DOHH2 (cell line): ENCODE measurements at regions not wholly inside any gene's neighbourhood (a gene's known extent, or its start where the extent isn't known, plus 50 kb on each side); places are given as distances from the start of the nearest gene placed in this dataset.
A peak's percentile ranks its signal among the peaks of the same experiment; 100 is the strongest.
"Not testable (repeated sequence)": the region's sequence is repeated elsewhere in the genome, so short reads cannot be mapped to it uniquely, and the experiment has no call there.

ENCODE experiments used
- H3F3A ChIP-seq: fragments of 200-600 bp; sonication (generic), shearing (Covaris generic); 2 replicates; pipeline ENCODE4 v1.6.0; 2016; ENCODE audit warnings: antibody characterized with exemption, mild to moderate bottlenecking; ENCODE audit not compliant: control insufficient read depth, insufficient read depth
- H3K27ac ChIP-seq: fragments of 200-600 bp; sonication (generic); 2 replicates; pipeline ENCODE4 v1.5.1; 2014; ENCODE audit warnings: low read depth, mild to moderate bottlenecking, low read length, moderate library complexity
- H3K27me3 ChIP-seq: fragments of 200-600 bp; sonication (generic); 2 replicates; pipeline ENCODE4 v1.6.1; 2014; ENCODE audit warnings: mild to moderate bottlenecking, low read length, mixed read lengths; ENCODE audit not compliant: control insufficient read depth
- H3K36me3 ChIP-seq: fragments of 200-600 bp; sonication (generic); 2 replicates; pipeline ENCODE4 v1.6.1; 2014; ENCODE audit warnings: mild to moderate bottlenecking, low read length, moderate library complexity, mixed read lengths; ENCODE audit not compliant: control insufficient read depth
- H3K4me1 ChIP-seq: fragments of 200-600 bp; sonication (generic); 2 replicates; pipeline ENCODE4 v1.6.1; 2014; ENCODE audit warnings: mild to moderate bottlenecking, low read length, mixed read lengths; ENCODE audit not compliant: control insufficient read depth
- H3K4me2 ChIP-seq: fragments of 200-600 bp; sonication (generic); 2 replicates; pipeline ENCODE4 v1.6.0; 2014; ENCODE audit warnings: mild to moderate bottlenecking, low read length, moderate library complexity
- H3K4me3 ChIP-seq: fragments of 200-600 bp; sonication (generic); 2 replicates; pipeline ENCODE4 v1.5.1; 2014; ENCODE audit warnings: mild to moderate bottlenecking, low read length, mixed read lengths
- H3K79me2 ChIP-seq: fragments of 200-600 bp; sonication (generic); 2 replicates; pipeline ENCODE4 v1.6.1; 2014; ENCODE audit warnings: mild to moderate bottlenecking, low read length, mixed read lengths; ENCODE audit not compliant: control insufficient read depth
- H3K9me2 ChIP-seq: fragments of 200-600 bp; sonication (generic); replicated peaks from 2 replicates; pipeline ENCODE4 v1.6.1; 2014; ENCODE audit warnings: mild to moderate bottlenecking, low read length, mixed read lengths; ENCODE audit not compliant: control insufficient read depth
- H3K9me3 ChIP-seq: fragments of 200-600 bp; sonication (generic); 2 replicates; pipeline ENCODE4 v1.6.1; 2014; ENCODE audit warnings: antibody characterized with exemption, low read length, mixed read lengths; ENCODE audit not compliant: control insufficient read depth, insufficient read depth
- H4K20me1 ChIP-seq: fragments of 200-600 bp; sonication (generic); 2 replicates; pipeline ENCODE4 v1.6.0; 2014; ENCODE audit warnings: low read depth, mild to moderate bottlenecking, antibody characterized with exemption, low read length, moderate library complexity; ENCODE audit not compliant: control insufficient read depth, insufficient read depth
- CTCF ChIP-seq: fragments of 200-600 bp; sonication (generic); IDR thresholded peaks from one replicate; pipeline ENCODE4 v1.5.1; 2014; ENCODE audit warnings: antibody characterized with exemption, mild to moderate bottlenecking, low read depth, low read length; ENCODE audit not compliant: poor library complexity, severe bottlenecking
- EZH2phosphoT487 ChIP-seq: fragments of 200-600 bp; sonication (generic); IDR thresholded peaks from 2 replicates; pipeline ENCODE4 v1.6.1; 2017; ENCODE audit warnings: borderline replicate concordance, mild to moderate bottlenecking, antibody characterized with exemption, low read length, moderate library complexity, mixed read lengths

- Histone ChIP-seq H3K27ac (no peak overlapping the region), H3K9me3 (no peaks in the 10 kb centered on the region), H3K4me1 (no peaks in the 10 kb centered on the region)
These were observed 537.5 kb downstream of the GPAM start for GRCh38 chr10:111646021-111646420.

GRCh38 chr10:111648046-111648445 lies 535.5 kb downstream of the GPAM start:
- Histone ChIP-seq H3F3A (no peaks in the 10 kb centered on the region), H3K79me2 (no peaks in the 10 kb centered on the region), H3K4me3 (no peak overlapping the region), H3K36me3 (no peaks in the 10 kb centered on the region), H3K9me3 (no peaks in the 10 kb centered on the region), H3K4me1 (no peaks in the 10 kb centered on the region), H3K9me2 (no peaks in the 10 kb centered on the region; the same call in 1 of the 2 replicates), H3K27ac (no peak overlapping the region), H3K27me3 (no peaks in the 10 kb centered on the region), H4K20me1 (no peaks in the 10 kb centered on the region), H3K4me2 (no peak overlapping the region)
- no peak for TF ChIP-seq CTCF
- TF ChIP-seq EZH2phosphoT487: no peak

More at GRCh38 chr10:111646021-111646420, 537.5 kb downstream of the GPAM start:
- H3F3A ChIP-seq: no peaks in the 10 kb centered on the region
- no peaks in the 10 kb centered on the region for H3K9me2 ChIP-seq
- no peaks in the 10 kb centered on the region for H3K36me3 ChIP-seq
- no peak overlapping the region for H3K4me2 ChIP-seq
- TF ChIP-seq CTCF (no peak), EZH2phosphoT487 (no peak)
- no peaks in the 10 kb centered on the region for H3K27me3 ChIP-seq
- H4K20me1 ChIP-seq: no peaks in the 10 kb centered on the region
- H3K79me2 ChIP-seq: no peaks in the 10 kb centered on the region
- no peak overlapping the region for H3K4me3 ChIP-seq

- not testable (repeated sequence) for H3K79me2 ChIP-seq, H3K36me3 ChIP-seq, H4K20me1 ChIP-seq
These were observed 534.5 kb downstream of the GPAM start for GRCh38 chr10:111649080-111649479.

GRCh38 chr10:111650088-111650487 lies 533.5 kb downstream of the GPAM start:
- Histone ChIP-seq H3K27ac (no peak overlapping the region), H3K27me3 (no peaks in the 10 kb centered on the region), H3K9me2 (no peaks in the 10 kb centered on the region; the same call in 1 of the 2 replicates), H3K4me1 (no peaks in the 10 kb centered on the region), H3K4me3 (no peak overlapping the region), H3F3A (no peaks in the 10 kb centered on the region), H4K20me1 (no peaks in the 10 kb centered on the region), H3K4me2 (no peak overlapping the region), H3K79me2 (no peaks in the 10 kb centered on the region), H3K36me3 (no peaks in the 10 kb centered on the region), H3K9me3 (no peaks in the 10 kb centered on the region)
- TF ChIP-seq CTCF (peak; percentile 28), EZH2phosphoT487 (no peak)

More at GRCh38 chr10:111649080-111649479, 534.5 kb downstream of the GPAM start:
- not testable (repeated sequence) for H3K4me2 ChIP-seq, H3K4me3 ChIP-seq, H3K9me3 ChIP-seq, H3K27me3 ChIP-seq, H3F3A ChIP-seq, H3K9me2 ChIP-seq, H3K27ac ChIP-seq, H3K4me1 ChIP-seq
